SKM-1 (cell line): ENCODE measurements at regions not wholly inside any gene's neighbourhood (a gene's known extent, or its start where the extent isn't known, plus 50 kb on each side); places are given as distances from the start of the nearest gene placed in this dataset.
A peak's percentile ranks its signal among the peaks of the same experiment; 100 is the strongest.

Experiments used
- DNase-seq: peaks from one replicate; lab custom pipeline; 2025; ENCODE audit not compliant: unreplicated experiment; lab: John Stamatoyannopoulos, UW

DNA sequence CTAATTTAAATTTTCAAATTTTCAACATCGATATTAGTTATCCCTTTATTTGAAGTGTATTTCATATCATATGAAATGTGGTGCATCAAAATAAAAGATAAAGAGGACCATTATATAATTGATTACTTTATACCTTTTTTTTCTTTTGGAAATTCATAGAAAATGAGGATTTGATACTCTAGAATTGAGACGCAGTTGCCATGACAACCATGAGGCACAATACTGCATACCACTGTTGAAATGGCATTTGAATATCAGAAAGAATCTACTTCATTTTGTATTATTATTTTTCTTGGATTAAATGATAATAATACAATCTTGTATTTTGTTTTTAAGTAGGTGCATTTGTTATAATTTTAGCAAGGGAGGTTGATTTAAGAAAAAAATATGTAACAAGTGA lies 323.1 kb downstream of the PCDH18 start:
- DNase-seq = no peak

DNA sequence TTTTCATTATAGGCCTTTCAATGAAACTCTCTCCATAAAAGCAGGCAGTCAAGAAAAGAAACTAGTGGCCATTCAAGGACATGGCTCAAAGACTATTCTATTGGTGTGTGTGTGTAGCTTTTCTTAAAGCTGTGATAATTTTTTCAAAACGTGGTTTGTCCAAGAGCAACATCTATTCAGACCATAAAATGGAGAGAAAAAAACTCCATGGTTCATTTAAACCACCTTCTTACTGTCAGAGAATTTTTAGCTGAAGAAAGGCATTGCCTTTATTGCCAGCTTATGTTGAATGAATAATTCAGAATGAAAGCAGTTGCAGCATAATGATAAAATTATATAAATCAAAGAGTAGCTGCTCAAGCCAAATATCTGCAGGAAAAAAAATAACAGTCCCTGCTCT lies 325.5 kb downstream of the PCDH18 start:
- DNase-seq = no peak

DNA sequence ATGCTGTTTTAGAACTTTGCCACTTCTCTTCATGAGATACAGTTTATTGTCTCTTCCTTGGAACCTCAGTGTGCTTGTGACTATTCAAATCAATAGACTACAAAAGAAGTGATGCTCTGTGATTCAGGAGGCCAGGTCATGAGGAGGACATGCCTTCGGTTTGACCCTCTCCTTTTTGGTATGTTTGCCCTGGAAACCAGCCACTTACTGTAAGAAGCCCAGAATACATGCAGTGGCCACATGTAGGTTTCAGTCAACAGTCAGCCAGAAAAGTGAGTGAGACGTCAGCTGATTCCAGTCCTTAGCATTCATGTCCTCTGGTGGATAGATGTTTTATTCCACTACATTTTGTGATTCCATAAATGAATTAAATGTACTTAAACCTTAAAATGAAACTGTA lies 328.7 kb downstream of the PCDH18 start:
- no peak for DNase-seq

DNA sequence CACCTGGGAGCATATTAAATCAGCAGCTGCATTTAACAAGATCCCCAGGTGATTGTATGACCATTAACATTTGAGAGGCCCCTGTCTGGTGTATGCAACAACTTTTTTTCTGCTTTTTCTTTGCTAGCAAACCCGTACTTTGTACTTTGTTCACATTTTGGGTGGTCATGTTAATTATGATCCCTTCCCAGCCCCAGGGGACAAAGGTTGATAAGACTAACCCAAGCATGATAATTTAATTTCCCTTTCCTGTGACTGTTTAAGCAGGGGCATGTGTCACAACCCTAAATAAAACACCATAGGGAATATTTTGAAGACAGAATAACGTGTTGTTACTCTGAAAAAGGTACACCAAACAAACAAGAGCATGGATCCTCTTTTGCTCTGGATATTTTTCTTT lies 332.0 kb downstream of the PCDH18 start:
- no peak for DNase-seq

DNA sequence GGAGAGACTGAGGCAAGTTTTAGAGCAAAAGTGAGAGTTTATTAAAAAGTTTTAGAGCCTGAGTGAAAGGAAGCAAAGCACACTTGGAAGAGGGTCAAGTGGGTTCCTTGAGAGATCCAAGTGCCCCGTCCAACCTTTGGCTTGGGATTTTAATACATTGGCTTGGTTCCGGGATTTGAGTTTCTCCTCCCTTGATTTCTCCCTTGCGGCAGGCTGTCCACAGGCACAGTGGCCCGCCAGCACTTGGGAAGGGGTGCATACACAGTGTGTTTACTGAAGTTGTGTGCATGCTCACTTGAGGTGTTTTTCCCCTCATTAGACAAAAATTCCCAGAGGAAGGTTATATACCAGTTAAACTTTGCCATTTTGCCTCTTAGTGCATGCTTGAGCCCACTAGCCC lies 333.5 kb downstream of the PCDH18 start:
- no peak for DNase-seq

DNA sequence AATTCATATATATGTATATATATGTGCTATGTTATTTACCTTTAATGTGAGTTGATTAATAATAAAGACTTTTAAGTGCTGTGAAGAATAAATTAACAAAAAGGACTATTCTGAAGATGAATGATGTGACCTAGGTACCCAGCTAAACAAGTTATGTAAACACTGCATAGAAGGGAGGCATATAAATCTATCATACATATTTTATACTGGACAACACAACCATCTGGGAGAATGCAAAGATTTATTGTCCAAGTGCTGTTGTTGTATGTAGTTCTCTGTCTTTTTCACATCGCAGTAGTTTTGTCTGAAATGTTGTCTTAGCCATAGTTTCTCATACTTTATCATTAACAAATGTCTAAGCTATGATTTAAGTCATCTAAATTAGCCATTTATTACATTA lies 337.6 kb downstream of the PCDH18 start:
- no peak for DNase-seq

DNA sequence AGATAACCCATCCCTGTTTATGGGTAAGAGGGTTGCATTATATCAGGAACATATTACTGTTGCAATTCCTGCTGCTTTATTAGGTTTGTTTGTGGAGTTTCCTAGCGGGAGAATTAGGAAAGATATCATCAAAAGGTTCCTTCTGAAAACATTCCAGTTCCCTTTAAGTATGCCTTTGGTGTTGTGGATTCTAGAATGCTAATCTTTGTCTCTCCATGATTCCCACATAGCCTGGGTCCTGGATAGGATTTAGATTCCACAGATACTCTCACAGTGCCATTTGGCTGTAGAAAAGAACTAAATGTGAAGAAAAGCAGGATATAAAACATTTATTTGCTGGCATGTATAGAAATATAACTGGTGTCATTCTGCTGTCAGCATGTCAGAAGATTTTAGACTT lies 338.7 kb downstream of the PCDH18 start:
- no peak for DNase-seq

DNA sequence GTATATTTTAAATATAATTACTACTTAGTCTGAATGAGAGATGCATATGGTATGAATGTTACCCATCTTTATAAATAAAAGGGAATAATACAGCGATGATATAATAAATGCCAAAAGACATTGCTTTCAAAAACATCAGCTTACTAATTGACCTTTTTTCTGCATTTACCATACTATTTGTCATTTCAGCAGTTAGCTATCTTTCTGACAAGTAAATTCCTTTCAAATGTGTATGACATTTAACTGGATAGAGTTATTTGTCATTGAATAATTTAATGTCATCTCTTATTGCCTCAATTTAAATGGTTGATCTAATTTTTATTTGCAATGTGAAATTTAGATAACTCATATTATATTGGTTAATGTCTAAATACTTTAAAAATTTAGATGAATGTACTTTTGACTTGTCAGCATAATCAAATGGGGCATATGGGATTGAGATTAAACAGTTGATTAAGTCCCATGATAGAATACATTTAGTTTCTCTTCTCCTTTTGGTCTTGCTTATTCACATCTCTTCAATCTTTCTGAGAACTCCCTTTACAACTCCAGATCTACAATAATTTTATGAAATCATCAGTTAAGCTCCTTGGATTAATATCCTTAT lies 350.9 kb downstream of the PCDH18 start:
- no peak for DNase-seq

DNA sequence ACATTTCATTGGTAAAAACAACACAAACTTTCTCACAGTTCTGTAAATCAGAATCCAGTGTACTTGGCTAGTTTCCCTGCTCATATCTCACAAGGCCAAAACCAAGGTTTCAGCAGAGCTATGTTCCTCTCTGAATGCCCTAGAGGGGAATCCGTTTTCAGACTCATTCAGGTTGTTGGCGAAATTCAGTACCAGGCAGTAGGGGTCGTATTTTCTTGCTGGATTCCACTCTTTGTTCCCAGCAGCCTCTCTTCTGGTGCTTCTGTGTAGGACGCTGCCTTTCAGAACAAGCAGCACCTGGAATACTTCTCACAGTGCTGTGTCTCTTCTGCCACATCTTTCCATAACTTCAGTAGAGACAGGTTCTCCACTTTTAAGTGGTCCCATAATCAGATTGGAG lies 351.9 kb downstream of the PCDH18 start:
- DNase-seq = no peak

DNA sequence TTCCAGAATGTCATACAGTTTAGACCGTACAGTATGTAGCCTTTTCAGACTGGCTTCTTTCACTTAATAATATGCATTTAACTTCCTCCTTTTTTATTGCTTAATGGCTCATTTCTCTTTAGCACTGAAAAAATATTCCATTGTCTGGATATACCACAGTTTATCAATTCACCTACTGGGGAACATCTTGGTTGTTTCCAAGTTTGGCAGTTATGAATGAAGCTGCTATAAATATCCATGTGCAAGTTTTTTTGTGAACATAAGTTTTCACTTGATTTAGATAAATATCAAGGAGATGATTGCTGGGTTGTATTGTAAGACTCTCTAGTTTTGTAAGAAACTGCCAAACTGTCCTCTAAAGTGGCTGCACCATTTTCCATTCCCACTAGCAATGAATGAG lies 375.5 kb downstream of the PCDH18 start:
- no peak for DNase-seq

DNA sequence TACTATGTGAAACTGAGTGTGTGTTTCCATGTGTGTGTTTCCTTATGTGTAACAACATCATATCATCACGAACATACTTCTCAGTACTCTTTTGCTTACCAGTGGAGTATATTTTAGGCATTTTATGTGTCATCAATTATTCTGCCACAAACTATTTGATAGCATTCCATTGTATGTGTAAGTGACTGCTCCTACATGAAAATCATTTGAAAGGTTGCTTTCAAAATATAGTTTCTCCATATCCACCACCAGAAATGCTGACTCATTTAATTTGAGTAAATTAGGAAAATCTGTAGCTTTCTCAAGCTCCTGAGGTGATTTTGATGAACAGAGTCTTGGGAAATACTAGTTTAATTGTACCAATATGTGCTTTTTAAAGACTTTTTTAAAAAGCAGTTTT lies 376.2 kb downstream of the PCDH18 start:
- DNase-seq = no peak

DNA sequence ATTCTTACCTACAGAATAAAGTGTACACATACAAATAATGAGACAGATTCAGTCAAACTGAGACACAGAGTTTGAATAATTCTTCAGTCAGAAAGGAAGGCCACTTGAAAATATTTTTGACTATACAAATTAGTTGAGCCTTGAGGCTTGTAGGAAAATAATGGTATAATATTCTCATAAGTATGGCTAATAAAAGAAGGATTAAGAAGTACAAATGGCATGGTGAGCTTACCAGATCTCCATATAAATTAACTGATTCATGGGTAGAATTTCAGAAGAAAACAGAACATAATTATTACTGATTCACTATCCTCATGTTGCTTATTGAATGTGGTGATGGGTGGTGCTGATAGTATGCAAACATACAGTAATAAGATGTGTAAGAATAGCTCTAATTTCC lies 401.1 kb downstream of the PCDH18 start:
- DNase-seq = no peak

DNA sequence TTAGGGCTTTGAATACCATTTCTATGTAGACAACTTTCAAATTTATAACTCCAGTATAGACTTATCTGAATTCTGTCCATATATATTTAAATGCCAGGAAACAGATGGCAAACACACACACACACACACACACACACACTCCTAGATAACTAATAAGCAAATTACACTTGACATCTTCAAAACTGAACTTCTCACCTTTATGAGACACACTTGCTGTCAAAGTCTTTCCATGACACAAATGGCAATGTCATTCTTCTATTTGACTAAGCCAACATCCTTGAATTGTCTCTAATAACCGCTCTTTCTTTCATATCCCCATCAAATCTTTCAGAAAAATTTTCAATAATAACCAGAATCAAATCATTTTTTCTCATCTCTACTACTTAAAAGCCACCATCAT lies 402.4 kb downstream of the PCDH18 start:
- no peak for DNase-seq

DNA sequence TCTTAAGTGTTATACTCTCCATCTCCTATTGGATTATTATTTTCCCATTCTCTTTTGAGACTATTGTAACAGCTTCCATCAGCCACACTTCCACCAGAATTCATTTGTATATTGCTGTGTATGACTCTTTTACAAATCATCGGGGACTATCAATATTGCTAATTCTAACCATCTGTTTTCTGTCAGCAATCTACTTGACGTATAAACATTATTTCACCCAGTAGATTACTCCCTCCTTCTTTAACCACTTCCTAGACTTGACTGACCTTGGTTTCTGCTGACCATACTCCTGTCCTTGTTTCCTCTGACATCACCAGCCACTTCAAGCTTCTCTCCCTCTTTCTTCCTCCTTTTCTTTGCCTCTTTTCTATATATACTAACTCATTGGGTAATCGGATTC lies 402.9 kb downstream of the PCDH18 start:
- no peak for DNase-seq

DNA sequence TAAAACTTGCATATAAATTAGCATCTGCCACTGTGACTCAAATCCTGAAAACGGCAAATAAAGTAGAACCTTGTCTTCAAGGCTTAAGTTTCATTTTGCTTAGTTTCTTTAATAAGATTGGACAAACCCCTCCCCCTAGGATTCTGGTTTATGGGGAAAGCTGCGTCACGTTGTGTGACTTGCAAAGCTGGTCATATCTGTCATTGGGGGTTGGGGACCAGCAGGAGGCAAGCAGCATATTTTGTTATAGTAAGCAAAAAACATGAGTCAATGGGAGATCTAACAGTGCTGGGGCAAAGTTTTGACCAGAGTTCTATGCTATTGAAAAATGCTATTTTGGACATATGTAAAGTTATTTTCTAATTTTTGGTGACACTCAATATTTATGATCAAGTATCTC lies 407.3 kb downstream of the PCDH18 start:
- no peak for DNase-seq

DNA sequence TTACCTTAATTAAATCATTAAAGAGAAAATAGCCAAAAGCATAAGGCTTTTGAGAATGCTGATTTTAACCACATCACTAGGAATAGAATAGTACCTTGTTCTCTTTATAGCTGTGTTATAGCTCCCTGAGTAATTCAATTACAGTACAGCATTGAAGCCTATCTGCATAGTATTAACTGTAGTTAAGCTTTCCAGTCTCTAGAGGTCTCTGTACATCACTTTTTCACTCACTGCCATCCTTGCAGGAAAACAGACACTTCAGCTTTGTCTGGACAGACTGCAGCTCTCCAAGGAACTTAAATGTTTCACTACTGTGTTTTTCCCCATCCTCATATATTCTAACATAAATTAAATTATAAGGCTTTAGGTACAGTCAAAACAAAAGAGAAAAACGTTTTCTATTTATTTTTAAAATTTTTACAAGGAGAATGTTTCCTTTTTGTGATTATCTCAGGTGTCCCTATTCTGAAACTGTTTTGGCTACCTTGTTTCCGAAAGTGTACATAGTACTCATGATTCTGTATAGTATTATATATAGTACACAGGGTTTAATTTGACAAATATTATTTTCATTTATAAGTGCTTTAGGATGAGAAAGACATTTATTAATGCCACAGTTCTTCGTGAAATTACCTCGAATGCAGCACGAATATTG lies 407.9 kb downstream of the PCDH18 start:
- DNase-seq = peak; percentile 16

DNA sequence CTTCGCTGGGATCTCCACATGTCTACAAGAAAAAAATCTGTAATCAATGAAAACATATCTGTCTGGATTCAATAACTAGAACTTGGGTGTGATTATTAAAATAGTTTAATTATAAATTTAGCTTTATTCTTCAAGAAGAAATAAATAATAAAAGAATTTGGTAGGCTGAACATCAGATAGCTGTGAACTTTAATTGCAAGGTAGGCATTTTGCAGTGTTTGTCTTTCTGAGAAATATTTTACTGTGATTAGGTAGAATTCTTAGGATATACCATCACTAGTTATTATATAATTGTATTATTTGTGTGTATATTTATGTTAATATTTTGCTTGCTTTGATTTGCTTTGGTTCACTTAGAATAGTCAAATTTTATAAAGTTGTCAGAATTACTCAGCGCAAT lies 409.4 kb downstream of the PCDH18 start:
- no peak for DNase-seq

DNA sequence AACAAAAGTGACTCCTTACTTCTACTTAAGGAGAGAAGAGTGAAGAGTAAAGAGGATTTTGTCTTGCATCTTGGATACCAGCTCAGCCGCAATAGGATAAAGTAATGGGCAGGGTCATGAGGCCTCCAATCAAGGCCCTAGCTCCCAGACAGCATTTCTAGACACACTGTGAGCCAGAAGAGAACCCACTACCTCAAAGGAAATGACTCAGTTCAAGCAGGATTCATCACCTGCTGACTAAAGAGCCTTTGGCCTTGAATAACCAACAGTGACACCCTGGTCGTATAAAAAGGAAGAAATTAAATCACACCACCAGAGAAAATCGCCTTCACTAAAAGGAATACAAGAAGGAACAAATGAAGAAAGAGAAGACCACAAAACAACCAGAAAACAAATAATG lies 416.1 kb downstream of the PCDH18 start:
- DNase-seq = no peak

DNA sequence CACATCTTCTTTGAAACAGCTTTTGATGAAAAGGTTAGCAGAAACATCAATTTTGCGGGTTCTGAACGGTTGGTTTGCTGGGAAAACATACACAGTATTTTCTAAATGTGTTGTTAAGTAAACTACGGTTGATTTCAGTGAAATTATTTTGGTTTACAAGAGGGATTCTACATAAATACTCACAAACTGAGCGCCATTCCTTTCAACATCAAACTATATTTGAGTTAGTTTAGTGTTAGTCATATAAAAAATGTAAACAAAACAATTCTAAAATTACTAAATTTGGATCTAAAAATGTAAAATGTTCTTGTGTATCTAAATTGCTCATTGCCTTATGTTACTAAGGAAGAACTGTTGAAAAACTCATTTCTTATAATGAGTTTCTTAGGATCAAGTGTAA lies 425.6 kb downstream of the PCDH18 start:
- no peak for DNase-seq

DNA sequence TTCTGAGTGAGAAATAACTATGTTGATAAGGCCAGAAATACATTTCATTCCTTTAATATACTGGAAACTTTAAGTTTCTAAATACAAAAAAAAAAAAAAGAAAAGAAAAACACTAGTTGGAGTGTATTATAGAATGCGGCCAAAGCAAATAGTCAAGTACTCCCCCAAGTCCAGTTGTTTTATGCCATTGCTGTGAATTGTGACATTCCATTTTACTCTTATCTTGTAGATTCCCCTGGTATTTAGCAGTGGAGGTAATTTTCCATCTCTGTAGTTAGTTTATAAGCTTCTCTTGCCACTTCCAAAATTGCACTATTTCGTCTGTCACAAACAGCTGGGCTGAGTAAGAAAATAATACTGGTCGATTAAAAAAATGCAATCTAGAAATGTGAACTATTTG lies 426.0 kb downstream of the PCDH18 start:
- DNase-seq = no peak

DNA sequence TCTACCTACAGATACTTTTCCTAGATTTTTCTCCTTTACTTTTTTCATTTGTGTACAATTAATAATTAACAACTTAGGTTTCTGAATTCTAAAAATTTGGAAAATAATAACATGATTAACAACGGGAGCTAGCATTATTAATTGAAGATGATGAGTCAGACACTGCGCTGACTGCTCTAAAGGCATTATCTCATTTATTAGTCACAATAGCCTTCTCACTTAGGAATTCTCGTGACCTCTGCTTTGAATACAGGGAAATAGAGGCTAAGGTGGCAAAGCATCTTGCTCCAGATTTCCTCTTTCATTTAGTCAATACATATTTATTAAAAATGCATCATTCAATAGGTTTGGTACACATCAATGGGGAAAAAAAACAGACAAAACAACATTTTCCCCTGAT lies 441.3 kb downstream of the PCDH18 start:
- DNase-seq = no peak

DNA sequence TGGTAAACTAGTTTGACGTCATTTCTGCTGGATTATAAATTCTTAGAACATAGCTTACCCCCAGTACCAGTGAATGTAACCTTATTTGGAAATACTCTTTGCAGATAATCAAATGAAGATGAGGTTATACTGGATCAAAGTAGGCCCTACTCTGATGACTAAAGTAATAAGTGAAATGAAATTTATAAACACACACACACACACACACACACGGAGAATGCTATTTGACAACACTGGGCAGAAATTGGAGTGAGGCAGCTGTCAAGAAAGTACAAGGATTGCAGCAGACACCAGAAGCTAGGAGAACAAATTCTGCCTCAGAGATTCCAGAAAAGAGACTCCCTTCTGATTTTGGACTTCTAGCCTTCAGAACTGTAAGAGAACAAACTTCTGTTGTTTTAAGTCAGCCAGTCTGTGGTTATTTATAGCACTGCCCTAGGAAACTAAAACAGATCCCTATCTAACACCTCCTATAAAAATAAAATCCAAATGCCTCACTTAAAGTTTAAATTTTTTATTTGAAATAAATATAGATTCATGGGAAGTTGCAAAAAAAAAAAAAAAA lies 448.6 kb downstream of the PCDH18 start:
- no peak for DNase-seq

DNA sequence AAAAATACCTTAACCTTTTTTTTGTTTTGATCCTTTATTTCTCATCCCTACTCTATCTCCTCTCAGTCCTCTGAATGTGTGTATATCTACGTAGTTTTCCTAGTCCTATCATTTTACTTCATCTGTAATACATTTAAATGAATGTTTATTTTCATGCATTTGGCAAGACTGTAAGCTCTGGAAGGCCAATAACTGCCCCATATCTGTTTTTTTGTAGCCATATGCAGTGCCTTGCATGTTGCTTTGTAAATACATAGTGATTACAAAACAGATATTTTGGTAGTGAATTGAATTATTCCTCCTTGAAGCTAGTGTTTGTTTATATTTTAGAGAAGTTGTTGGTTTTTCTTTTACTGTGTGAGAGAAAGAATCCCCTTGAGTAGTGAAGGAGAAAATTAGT lies 450.2 kb downstream of the PCDH18 start:
- no peak for DNase-seq
